HG02943 (cell line): ENCODE measurements at regions not wholly inside any gene's neighbourhood (a gene's known extent, or its start where the extent isn't known, plus 50 kb on each side); places are given as distances from the start of the nearest gene placed in this dataset.
"Not testable (repeated sequence)": the region's sequence is repeated elsewhere in the genome, so short reads cannot be mapped to it uniquely, and the experiment has no call there.

Experiments
- ATAC-seq: cut with Tn5 transposase; IDR thresholded peaks from one replicate; pipeline ENCODE4 v1.9.1; 2021; ENCODE audit warnings: mild to moderate bottlenecking, low read depth, moderate library complexity; ENCODE audit not compliant: unreplicated experiment

- ATAC-seq: not testable (repeated sequence)
Observed at GRCh38 chr1:143905214-143906179, 66.3 kb downstream of the FAM72C start.

- ATAC-seq: not testable (repeated sequence)
Observed at GRCh38 chr1:143904622-143904979, 67.2 kb downstream of the FAM72C start.

GRCh38 chr1:143903899-143904621 is 67.7 kb downstream of the FAM72C start:
- ATAC-seq: not testable (repeated sequence)

- not testable (repeated sequence) for ATAC-seq
Observed at GRCh38 chr1:143896377-143896776, 75.4 kb downstream of the FAM72C start.

GRCh38 chr1:143884932-143885574 is 86.7 kb downstream of the FAM72C start:
- ATAC-seq: peak; percentile 76

- ATAC-seq: peak; percentile 73
Observed at GRCh38 chr1:143884532-143884931, 87.3 kb downstream of the FAM72C start.

GRCh38 chr1:143879757-143880536 is 91.8 kb downstream of the FAM72C start:
- ATAC-seq: not testable (repeated sequence)

- not testable (repeated sequence) for ATAC-seq
Observed at GRCh38 chr1:143875947-143876346, 95.8 kb downstream of the FAM72C start.

- not testable (repeated sequence) for ATAC-seq
Observed at GRCh38 chr1:143874625-143875024, 97.2 kb downstream of the FAM72C start.

GRCh38 chr1:143873650-143874049 is 98.1 kb downstream of the FAM72C start:
- not testable (repeated sequence) for ATAC-seq

GRCh38 chr1:143870388-143870787 is 101.4 kb downstream of the FAM72C start:
- ATAC-seq: not testable (repeated sequence)

GRCh38 chr1:143867590-143868220 is 104.1 kb downstream of the FAM72C start:
- ATAC-seq: not testable (repeated sequence)

- not testable (repeated sequence) for ATAC-seq
Observed at GRCh38 chr1:143863901-143864520, 107.8 kb downstream of the FAM72C start.

- ATAC-seq: not testable (repeated sequence)
Observed at GRCh38 chr1:143862722-143863121, 109.1 kb downstream of the FAM72C start.

- ATAC-seq: not testable (repeated sequence)
Observed at GRCh38 chr1:143861306-143861705, 110.5 kb downstream of the FAM72C start.

- not testable (repeated sequence) for ATAC-seq
Observed at GRCh38 chr1:143855867-143856266, 115.9 kb downstream of the FAM72C start.

GRCh38 chr1:143854069-143854468 is 117.7 kb downstream of the FAM72C start:
- not testable (repeated sequence) for ATAC-seq

GRCh38 chr1:143850637-143851036 is 121.1 kb downstream of the FAM72C start:
- ATAC-seq: not testable (repeated sequence)

- ATAC-seq: not testable (repeated sequence)
Observed at GRCh38 chr1:143848859-143849258, 122.9 kb downstream of the FAM72C start.
